BE2C (cell line): ENCODE measurements at regions not wholly inside any gene's neighbourhood (a gene's known extent, or its start where the extent isn't known, plus 50 kb on each side); places are given as distances from the start of the nearest gene placed in this dataset.

ENCODE experiments used
- DNase-seq: peaks from one replicate; pipeline ENCODE4 v3.0.0-alpha.2; 2020
- H3K27me3 ChIP-seq: fragments of 250-450 bp; sonication (Bioruptor Pico); 2 replicates; pipeline ENCODE4 v1.5.1; 2020; ENCODE audit warnings: mild to moderate bottlenecking
- H3K36me3 ChIP-seq: fragments of 250-450 bp; sonication (Bioruptor Pico); 2 replicates; pipeline ENCODE4 v1.5.1; 2020; ENCODE audit warnings: mild to moderate bottlenecking
- H3K4me1 ChIP-seq: fragments of 250-450 bp; sonication (Bioruptor Pico); 2 replicates; pipeline ENCODE4 v1.5.1; 2020
- H3K4me3 ChIP-seq: 2 replicates; pipeline ENCODE4 v1.5.1; 2011; ENCODE audit warnings: low read depth, low read length
- H3K9me3 ChIP-seq: fragments of 250-450 bp; sonication (Bioruptor Pico); 2 replicates; pipeline ENCODE4 v1.5.1; 2020
- CTCF ChIP-seq: IDR thresholded peaks from 2 replicates; pipeline ENCODE4 v1.5.1; 2012; ENCODE audit warnings: mild to moderate bottlenecking, low read depth, low read length

- Histone ChIP-seq H3K9me3 (no peaks in the 10 kb centered on the region), H3K36me3 (no peaks in the 10 kb centered on the region), H3K4me3 (no peak overlapping the region), H3K27me3 (no peaks in the 10 kb centered on the region), H3K4me1 (no peaks in the 10 kb centered on the region)
- no peak for DNase-seq
- no peak for TF ChIP-seq CTCF
Observed at GRCh38 chr7:155194382-155195140, 103.1 kb upstream of the INSIG1 start.

GRCh38 chr7:155195939-155196523 lies 101.6 kb upstream of the INSIG1 start:
- Histone ChIP-seq H3K4me3 (no peak overlapping the region), H3K36me3 (no peaks in the 10 kb centered on the region), H3K27me3 (no peaks in the 10 kb centered on the region), H3K4me1 (no peaks in the 10 kb centered on the region), H3K9me3 (no peaks in the 10 kb centered on the region)
- TF ChIP-seq CTCF: no peak
- DNase-seq: no peak

GRCh38 chr7:155198196-155198892 lies 99.3 kb upstream of the INSIG1 start:
- H3K4me1 ChIP-seq: no peaks in the 10 kb centered on the region
- no peaks in the 10 kb centered on the region for H3K27me3 ChIP-seq
- no peak for DNase-seq
- no peak overlapping the region for H3K4me3 ChIP-seq
- H3K36me3 ChIP-seq: no peaks in the 10 kb centered on the region
- no peaks in the 10 kb centered on the region for H3K9me3 ChIP-seq
- TF ChIP-seq CTCF: no peak

GRCh38 chr7:155198901-155199845 lies 98.5 kb upstream of the INSIG1 start:
- Histone ChIP-seq H3K27me3 (no peaks in the 10 kb centered on the region), H3K36me3 (no peaks in the 10 kb centered on the region), H3K4me1 (no peaks in the 10 kb centered on the region), H3K4me3 (no peak overlapping the region), H3K9me3 (no peaks in the 10 kb centered on the region)
- no peak for TF ChIP-seq CTCF
- no peak for DNase-seq

- Histone ChIP-seq H3K4me1 (peaks cover 7% of the 10 kb centered on the region; the same call in 1 of the 2 replicates), H3K4me3 (no peak overlapping the region), H3K9me3 (peaks cover 5% of the 10 kb centered on the region; the same call in 1 of the 2 replicates), H3K27me3 (no peaks in the 10 kb centered on the region), H3K36me3 (no peaks in the 10 kb centered on the region)
- no peak for TF ChIP-seq CTCF
- no peak for DNase-seq
Observed at GRCh38 chr7:155201325-155202087, 96.2 kb upstream of the INSIG1 start.
